ENCODE measurements at regions not wholly inside any gene's neighbourhood (a gene's known extent, or its start where the extent isn't known, plus 50 kb on each side); places are given as distances from the start of the nearest gene placed in this dataset.

DNA sequence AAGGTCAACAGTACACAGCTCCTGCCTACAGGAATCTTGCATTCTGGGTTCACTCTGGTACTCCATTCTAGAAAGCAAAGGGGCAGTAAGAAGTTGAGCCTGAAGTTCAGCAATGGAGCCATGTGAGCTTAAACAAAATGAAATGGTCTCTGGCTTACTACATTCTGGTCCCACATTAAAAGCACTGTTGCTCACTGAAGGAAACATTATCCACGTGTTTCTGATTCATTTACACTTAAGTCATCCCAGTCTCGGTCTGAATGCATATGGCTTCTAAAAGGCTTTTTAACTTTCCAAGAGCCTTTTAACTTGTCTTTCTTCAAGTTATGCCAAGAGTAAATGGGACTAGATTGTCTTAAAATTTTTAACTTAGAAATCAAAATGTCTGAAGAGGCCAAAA is 177.8 kb downstream of the LNPK start:
- Histone ChIP-seq H3K27ac (no peak overlapping the region), H3K9me3 (no peaks in the 10 kb centered on the region), H3K36me3 (ENCODE audit: low read depth, missing control alignments) (no peaks in the 10 kb centered on the region), H3K4me3 (no peak overlapping the region), H3K4me1 (no peaks in the 10 kb centered on the region), H3K27me3 (no peaks in the 10 kb centered on the region)
- intact Hi-C loops (cut with DNase I; ENCODE audit: low total_unique reads) = no loop called here
- 89 to 94% methylated on average over 2 of the region's 2 CpGs for WGBS, 2 donors
- TF ChIP-seq, protein P1, sequence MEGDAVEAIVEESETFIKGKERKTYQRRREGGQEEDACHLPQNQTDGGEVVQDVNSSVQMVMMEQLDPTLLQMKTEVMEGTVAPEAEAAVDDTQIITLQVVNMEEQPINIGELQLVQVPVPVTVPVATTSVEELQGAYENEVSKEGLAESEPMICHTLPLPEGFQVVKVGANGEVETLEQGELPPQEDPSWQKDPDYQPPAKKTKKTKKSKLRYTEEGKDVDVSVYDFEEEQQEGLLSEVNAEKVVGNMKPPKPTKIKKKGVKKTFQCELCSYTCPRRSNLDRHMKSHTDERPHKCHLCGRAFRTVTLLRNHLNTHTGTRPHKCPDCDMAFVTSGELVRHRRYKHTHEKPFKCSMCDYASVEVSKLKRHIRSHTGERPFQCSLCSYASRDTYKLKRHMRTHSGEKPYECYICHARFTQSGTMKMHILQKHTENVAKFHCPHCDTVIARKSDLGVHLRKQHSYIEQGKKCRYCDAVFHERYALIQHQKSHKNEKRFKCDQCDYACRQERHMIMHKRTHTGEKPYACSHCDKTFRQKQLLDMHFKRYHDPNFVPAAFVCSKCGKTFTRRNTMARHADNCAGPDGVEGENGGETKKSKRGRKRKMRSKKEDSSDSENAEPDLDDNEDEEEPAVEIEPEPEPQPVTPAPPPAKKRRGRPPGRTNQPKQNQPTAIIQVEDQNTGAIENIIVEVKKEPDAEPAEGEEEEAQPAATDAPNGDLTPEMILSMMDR (IDR thresholded peaks at IDR 0.05) = no peak
- no peak for TF ChIP-seq POLR2A (IDR thresholded peaks at IDR 0.05)
- DNase-seq = no peak

DNA sequence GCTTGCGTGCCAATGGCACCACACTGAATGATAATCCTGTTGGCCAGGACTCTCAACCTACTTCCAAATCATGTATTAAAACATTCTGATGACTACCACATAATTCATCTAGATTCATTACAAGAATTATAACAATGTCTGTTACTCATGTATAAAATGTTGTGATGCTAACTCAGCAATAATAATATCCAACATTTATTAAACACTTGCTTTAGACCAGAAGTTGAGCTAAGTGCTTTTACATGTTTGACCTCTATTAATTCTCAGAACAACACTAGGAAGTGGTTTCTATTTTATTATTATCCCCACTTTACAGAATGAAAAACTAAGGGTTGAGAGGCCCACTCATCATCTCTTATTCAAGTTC is 178.4 kb downstream of the LNPK start:
- Histone ChIP-seq H3K9me3 (no peaks in the 10 kb centered on the region), H3K27me3 (no peaks in the 10 kb centered on the region), H3K27ac (no peak overlapping the region), H3K4me3 (no peak overlapping the region), H3K36me3 (ENCODE audit: low read depth, missing control alignments) (no peaks in the 10 kb centered on the region), H3K4me1 (no peaks in the 10 kb centered on the region)
- DNase-seq = no peak
- intact Hi-C loops (cut with DNase I; ENCODE audit: low total_unique reads) = no loop called here
- no peak for TF ChIP-seq POLR2A (IDR thresholded peaks at IDR 0.05)
- TF ChIP-seq, protein P1 (IDR thresholded peaks at IDR 0.05) = no peak
- WGBS, 2 donors = 87 to 95% methylated on average over 1 of the region's 1 CpG

DNA sequence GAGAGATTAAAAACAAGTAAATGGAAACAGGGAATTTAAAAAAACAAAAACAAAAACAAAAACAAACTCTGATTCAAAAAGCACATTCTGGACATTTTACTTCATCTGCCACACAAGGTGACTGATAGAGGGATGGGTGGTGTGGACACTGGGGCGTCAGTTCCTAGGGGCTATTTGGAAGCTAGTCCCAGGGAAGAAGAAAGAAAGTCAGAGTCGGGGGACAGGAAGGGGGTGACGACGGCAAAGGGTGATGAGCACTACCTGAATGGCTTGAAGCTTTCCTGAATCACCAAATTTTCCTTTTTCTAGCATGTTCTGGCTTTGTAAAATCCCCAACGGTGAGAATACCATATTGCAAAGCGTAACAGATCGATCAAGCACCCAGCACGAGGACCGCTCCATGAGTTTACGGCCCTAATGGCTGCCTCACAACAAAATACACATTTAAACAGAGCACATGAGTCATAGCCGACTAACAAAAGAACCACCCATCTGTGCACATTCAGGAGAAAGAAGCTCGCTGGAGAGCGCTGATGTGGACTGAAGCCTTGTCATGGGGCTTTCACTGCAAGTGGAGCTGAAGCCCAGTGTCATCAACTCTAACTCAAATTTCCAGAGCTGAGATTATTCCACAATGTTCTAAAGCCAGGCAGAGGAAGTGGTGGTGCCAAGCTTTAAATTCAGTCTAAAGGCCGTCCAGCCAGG is 178.9 kb downstream of the LNPK start:
- Histone ChIP-seq H3K36me3 (ENCODE audit: low read depth, missing control alignments) (no peaks in the 10 kb centered on the region), H3K4me3 (no peak overlapping the region), H3K27me3 (no peaks in the 10 kb centered on the region), H3K27ac (no peak overlapping the region), H3K4me1 (no peaks in the 10 kb centered on the region), H3K9me3 (no peaks in the 10 kb centered on the region)
- no peak for DNase-seq
- no peak for TF ChIP-seq POLR2A (IDR thresholded peaks at IDR 0.05)
- 89 to 94% methylated on average over 14 of the region's 14 CpGs for WGBS, 2 donors
- intact Hi-C loops (cut with DNase I; ENCODE audit: low total_unique reads) = no loop called here

DNA sequence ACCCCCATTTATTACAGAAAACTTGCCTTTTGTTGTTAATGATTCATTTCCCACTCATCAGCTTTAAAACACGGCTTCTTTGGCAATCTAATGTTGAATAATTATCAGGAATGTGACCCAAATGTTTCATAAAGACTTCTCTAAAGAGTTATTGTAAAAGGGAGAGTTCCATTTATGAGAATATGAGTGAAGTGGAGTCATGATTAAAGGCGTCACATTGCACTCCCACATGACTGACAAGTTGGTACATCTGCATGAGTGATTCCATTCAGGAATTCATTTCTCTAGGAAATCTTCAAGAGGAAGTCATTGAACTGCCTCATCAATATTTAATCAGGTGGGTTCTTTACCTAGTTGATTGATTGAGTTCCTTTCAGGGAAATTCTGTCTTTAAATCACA is 184.8 kb downstream of the LNPK start:
- H3K27ac ChIP-seq = no peak overlapping the region
- no peaks in the 10 kb centered on the region for H3K27me3 ChIP-seq
- no peaks in the 10 kb centered on the region for H3K9me3 ChIP-seq
- WGBS, 2 donors = 69 to 76% methylated on average over 2 of the region's 2 CpGs
- intact Hi-C loops (cut with DNase I; ENCODE audit: low total_unique reads) = no loop called here
- no peaks in the 10 kb centered on the region for H3K4me1 ChIP-seq
- no peak overlapping the region for H3K4me3 ChIP-seq
- H3K36me3 ChIP-seq (ENCODE audit: low read depth, missing control alignments) = no peaks in the 10 kb centered on the region
- no peak for DNase-seq
- no peak for TF ChIP-seq POLR2A (IDR thresholded peaks at IDR 0.05)
- TF ChIP-seq, protein P1 (IDR thresholded peaks at IDR 0.05) = no peak

DNA sequence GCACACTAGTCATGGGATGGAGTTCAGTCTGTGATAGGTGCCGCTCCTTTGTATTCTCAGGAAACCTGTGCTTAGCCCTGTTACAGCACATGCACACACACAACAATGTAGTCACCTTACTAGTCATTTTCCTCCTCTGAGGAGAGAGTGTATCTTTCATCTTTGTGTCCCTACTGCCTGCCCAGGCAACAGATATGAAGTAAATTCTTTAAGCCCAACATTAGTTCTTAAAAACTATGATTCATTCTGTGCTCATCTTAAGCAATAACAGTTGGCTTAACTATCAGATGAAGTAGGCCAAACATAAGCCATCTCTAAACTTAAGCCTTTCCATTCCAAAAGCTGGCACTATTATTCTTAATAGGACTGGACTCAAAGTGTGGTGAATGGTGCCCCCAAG is 186.5 kb downstream of the LNPK start:
- TF ChIP-seq POLR2A (IDR thresholded peaks at IDR 0.05) = no peak
- TF ChIP-seq, protein P1 (IDR thresholded peaks at IDR 0.05) = no peak
- Histone ChIP-seq H3K4me3 (no peak overlapping the region), H3K27me3 (no peaks in the 10 kb centered on the region), H3K27ac (no peak overlapping the region), H3K36me3 (ENCODE audit: low read depth, missing control alignments) (no peaks in the 10 kb centered on the region), H3K9me3 (no peaks in the 10 kb centered on the region), H3K4me1 (no peaks in the 10 kb centered on the region)
- 93 to 100% methylated on average over 1 of the region's 1 CpG for WGBS, 2 donors
- intact Hi-C loops (cut with DNase I; ENCODE audit: low total_unique reads) = no loop called here
- no peak for DNase-seq

All from testis (tissue), 2 donors.